ENCODE measurements at regions not wholly inside any gene's neighbourhood (a gene's known extent, or its start where the extent isn't known, plus 50 kb on each side); places are given as distances from the start of the nearest gene placed in this dataset.

DNA sequence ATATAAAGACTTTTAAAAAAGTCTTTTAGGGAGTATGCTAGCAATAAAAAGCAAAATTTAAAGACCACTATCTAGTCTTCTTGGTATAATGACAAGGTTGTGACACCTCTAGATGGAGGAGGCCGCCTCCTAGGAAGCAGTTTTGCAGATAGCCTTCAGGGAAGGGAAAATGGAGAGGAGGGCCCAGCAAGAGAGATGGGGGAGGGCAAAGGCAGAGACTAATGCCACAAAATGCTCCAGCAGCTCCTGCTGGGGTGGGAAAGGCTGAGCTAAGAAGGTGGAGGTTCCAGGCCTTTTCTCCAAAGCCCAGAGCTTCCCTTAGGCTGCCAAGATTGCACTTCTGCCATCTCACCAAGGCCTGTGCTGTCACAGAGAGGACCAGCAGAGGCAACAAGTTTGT, 153.9 kb upstream of the THSD7B start:
- TF ChIP-seq POLR2A (IDR thresholded peaks at IDR 0.05) (no peak), POLR2AphosphoS5 (IDR thresholded peaks at IDR 0.05) (no peak)
- TF ChIP-seq, protein P1, sequence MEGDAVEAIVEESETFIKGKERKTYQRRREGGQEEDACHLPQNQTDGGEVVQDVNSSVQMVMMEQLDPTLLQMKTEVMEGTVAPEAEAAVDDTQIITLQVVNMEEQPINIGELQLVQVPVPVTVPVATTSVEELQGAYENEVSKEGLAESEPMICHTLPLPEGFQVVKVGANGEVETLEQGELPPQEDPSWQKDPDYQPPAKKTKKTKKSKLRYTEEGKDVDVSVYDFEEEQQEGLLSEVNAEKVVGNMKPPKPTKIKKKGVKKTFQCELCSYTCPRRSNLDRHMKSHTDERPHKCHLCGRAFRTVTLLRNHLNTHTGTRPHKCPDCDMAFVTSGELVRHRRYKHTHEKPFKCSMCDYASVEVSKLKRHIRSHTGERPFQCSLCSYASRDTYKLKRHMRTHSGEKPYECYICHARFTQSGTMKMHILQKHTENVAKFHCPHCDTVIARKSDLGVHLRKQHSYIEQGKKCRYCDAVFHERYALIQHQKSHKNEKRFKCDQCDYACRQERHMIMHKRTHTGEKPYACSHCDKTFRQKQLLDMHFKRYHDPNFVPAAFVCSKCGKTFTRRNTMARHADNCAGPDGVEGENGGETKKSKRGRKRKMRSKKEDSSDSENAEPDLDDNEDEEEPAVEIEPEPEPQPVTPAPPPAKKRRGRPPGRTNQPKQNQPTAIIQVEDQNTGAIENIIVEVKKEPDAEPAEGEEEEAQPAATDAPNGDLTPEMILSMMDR (IDR thresholded peaks at IDR 0.05) = no peak
